ENCODE measurements at regions not wholly inside any gene's neighbourhood (a gene's known extent, or its start where the extent isn't known, plus 50 kb on each side); places are given as distances from the start of the nearest gene placed in this dataset.

DNA sequence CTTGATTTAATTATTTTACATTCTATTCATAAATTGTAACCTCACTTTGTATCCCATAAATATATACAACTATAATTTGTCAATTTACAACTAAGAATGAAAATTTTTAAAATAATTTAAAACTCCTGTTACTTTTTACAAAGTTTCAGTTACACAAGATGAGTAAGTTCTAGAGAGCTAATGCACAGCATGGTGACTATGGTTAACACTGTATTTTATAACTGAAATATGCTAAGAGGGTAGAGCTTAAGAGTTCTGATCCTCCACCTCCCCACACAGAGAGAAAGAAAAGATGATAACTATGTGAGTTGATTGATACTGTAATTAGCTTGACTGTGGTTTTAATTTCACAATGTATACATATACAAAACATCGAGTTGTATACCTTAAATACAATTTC is 412.5 kb upstream of the DDI1 start:
- no peak overlapping the region for H3K4me3 ChIP-seq (replicated peaks in 1 of 3; ENCODE audit: low read depth in 2 of 3, low read length in 3 of 3)
- H3K4me1 ChIP-seq (ENCODE audit: control insufficient read depth in 1 of 2, insufficient read depth in 2 of 2, low read length in 2 of 2): no peaks in the 10 kb centered on the region
- TF ChIP-seq, protein P1, sequence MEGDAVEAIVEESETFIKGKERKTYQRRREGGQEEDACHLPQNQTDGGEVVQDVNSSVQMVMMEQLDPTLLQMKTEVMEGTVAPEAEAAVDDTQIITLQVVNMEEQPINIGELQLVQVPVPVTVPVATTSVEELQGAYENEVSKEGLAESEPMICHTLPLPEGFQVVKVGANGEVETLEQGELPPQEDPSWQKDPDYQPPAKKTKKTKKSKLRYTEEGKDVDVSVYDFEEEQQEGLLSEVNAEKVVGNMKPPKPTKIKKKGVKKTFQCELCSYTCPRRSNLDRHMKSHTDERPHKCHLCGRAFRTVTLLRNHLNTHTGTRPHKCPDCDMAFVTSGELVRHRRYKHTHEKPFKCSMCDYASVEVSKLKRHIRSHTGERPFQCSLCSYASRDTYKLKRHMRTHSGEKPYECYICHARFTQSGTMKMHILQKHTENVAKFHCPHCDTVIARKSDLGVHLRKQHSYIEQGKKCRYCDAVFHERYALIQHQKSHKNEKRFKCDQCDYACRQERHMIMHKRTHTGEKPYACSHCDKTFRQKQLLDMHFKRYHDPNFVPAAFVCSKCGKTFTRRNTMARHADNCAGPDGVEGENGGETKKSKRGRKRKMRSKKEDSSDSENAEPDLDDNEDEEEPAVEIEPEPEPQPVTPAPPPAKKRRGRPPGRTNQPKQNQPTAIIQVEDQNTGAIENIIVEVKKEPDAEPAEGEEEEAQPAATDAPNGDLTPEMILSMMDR (IDR thresholded peaks at IDR 0.05): no peak
- H3K27ac ChIP-seq (ENCODE audit: low read depth in 1 of 2, low read length in 2 of 2): no peak overlapping the region
- Mint-ChIP-seq H3K9me3 (no peaks in the 10 kb centered on the region), H3K27me3 (ENCODE audit: low read depth in 3 of 3) (peaks cover 2 to 4% (median 2%) of the 10 kb centered on the region in 3 donors), H3K36me3 (no peaks in the 10 kb centered on the region), H3K4me1 (no peaks in the 10 kb centered on the region), H3K4me3 (no peak overlapping the region), H3K27ac (no peak overlapping the region)
- no peak overlapping the region for H3K4me2 ChIP-seq (replicated peaks; ENCODE audit: extremely low read depth, low read length, poor library complexity, severe bottlenecking)
- no peaks in the 10 kb centered on the region for H3K79me2 ChIP-seq (ENCODE audit: insufficient read depth, low read length)
- no peaks in the 10 kb centered on the region for H4K20me1 ChIP-seq (ENCODE audit: insufficient read depth, low read length)
- no peaks in the 10 kb centered on the region for H3K36me3 ChIP-seq (replicated peaks in 1 of 2; ENCODE audit: control insufficient read depth in 1 of 2, insufficient read depth in 2 of 2, low read length in 2 of 2)
- no peak overlapping the region for H3K9ac ChIP-seq (ENCODE audit: insufficient read depth, low read length, poor library complexity, severe bottlenecking)
- intact Hi-C loops (cut with micrococcal nuclease): no loop called here
- no peaks in the 10 kb centered on the region for H3K9me3 ChIP-seq (replicated peaks in 1 of 2; ENCODE audit: control insufficient read depth in 1 of 2, insufficient read depth in 1 of 2, low read length in 2 of 2)
- no peak overlapping the region for H2AFZ ChIP-seq (ENCODE audit: insufficient read depth, low read depth, low read length, poor library complexity, severe bottlenecking)
- no peak for DNase-seq
- H3K27me3 ChIP-seq (ENCODE audit: control insufficient read depth in 2 of 2, insufficient read depth in 2 of 2, low read length in 2 of 2): no peaks in the 10 kb centered on the region
- WGBS (ENCODE audit: insufficient coverage): no CpG with 5 or more reads among the region's 1 CpG

DNA sequence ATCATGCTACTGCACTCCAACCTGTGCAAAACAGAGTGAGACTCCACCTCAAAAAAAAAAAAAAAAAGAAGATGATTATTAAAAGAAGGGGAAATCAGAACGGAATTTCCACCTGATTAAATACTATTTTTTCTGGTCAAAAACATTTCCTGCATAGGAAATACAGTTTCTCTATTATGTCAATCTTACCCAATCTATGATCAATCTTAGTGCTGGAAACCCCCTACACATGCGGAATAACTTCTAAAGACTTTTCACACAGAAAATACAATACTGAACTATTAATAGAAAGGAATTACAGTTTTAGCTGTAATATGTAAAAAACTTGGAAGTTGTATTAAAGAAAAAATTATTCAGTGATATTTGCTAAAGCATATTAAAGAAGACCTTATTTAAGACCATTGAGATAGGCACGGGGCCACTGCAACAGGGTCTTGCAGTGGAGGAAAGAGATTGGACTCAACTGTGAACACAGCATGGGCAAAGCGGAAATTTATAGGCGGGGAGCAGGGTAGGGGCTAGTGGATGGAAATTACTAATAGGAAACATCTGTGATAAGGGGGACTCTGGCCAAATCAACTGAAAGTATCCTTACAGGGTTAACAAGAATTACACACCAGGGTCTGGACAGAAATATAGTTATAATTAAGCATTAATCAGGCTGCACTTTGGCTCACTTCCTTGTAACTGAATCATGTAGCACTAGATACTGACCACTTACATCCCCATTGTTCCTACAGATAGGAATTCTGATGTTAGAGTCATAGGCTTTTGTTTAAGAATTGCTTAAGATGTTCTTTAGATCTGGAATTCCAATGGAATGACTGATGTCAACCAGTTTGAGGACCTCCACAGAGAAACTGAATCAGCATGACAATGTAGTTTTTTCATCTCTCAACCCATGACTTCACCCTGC is 411.5 kb upstream of the DDI1 start:
- H3K27ac Mint-ChIP-seq: no peak overlapping the region
- 83% methylated on average over 1 of the region's 5 CpGs for WGBS (ENCODE audit: insufficient coverage)
- H3K4me2 ChIP-seq (replicated peaks; ENCODE audit: extremely low read depth, low read length, poor library complexity, severe bottlenecking): no peak overlapping the region
- H2AFZ ChIP-seq (ENCODE audit: insufficient read depth, low read depth, low read length, poor library complexity, severe bottlenecking): no peak overlapping the region
- H3K4me3 Mint-ChIP-seq: no peak overlapping the region
- H3K9ac ChIP-seq (ENCODE audit: insufficient read depth, low read length, poor library complexity, severe bottlenecking): no peak overlapping the region
- no peak overlapping the region for H3K4me3 ChIP-seq (replicated peaks in 1 of 3; ENCODE audit: low read depth in 2 of 3, low read length in 3 of 3)
- no peaks in the 10 kb centered on the region for H3K27me3 ChIP-seq (ENCODE audit: control insufficient read depth in 2 of 2, insufficient read depth in 2 of 2, low read length in 2 of 2)
- no peaks in the 10 kb centered on the region for H3K4me1 ChIP-seq (ENCODE audit: control insufficient read depth in 1 of 2, insufficient read depth in 2 of 2, low read length in 2 of 2)
- H3K36me3 ChIP-seq (replicated peaks in 1 of 2; ENCODE audit: control insufficient read depth in 1 of 2, insufficient read depth in 2 of 2, low read length in 2 of 2): no peaks in the 10 kb centered on the region
- H3K9me3 Mint-ChIP-seq: no peaks in the 10 kb centered on the region
- no peak overlapping the region for H3K27ac ChIP-seq (ENCODE audit: low read depth in 1 of 2, low read length in 2 of 2)
- no peaks in the 10 kb centered on the region for H3K36me3 Mint-ChIP-seq
- no peaks in the 10 kb centered on the region for H3K79me2 ChIP-seq (ENCODE audit: insufficient read depth, low read length)
- no peak for DNase-seq
- H4K20me1 ChIP-seq (ENCODE audit: insufficient read depth, low read length): no peaks in the 10 kb centered on the region
- peaks cover 2 to 4% (median 2%) of the 10 kb centered on the region in 3 donors for H3K27me3 Mint-ChIP-seq (ENCODE audit: low read depth in 3 of 3)
- H3K4me1 Mint-ChIP-seq: no peaks in the 10 kb centered on the region
- TF ChIP-seq, protein P1 (IDR thresholded peaks at IDR 0.05): no peak
- no peaks in the 10 kb centered on the region for H3K9me3 ChIP-seq (replicated peaks in 1 of 2; ENCODE audit: control insufficient read depth in 1 of 2, insufficient read depth in 1 of 2, low read length in 2 of 2)
- intact Hi-C loops (cut with micrococcal nuclease): no loop called here
